Neural cell (in vitro differentiated cells): ENCODE measurements at regions not wholly inside any gene's neighbourhood (a gene's known extent, or its start where the extent isn't known, plus 50 kb on each side); places are given as distances from the start of the nearest gene placed in this dataset.
"Not testable (repeated sequence)": the region's sequence is repeated elsewhere in the genome, so short reads cannot be mapped to it uniquely, and the experiment has no call there.

Source experiments
- CTCF ChIP-seq: fragments of 450-650 bp; IDR thresholded peaks from 2 replicates; pipeline ENCODE4 v1.5.1; 2014; ENCODE audit warnings: antibody characterized with exemption, mild to moderate bottlenecking, moderate library complexity; ENCODE audit not compliant: poor library complexity, severe bottlenecking
- EP300 ChIP-seq: fragments of 450-650 bp; conservative IDR thresholded peaks from 2 replicates; pipeline ENCODE4 v1.6.1; 2014; ENCODE audit warnings: antibody characterized with exemption, mild to moderate bottlenecking, moderate library complexity; ENCODE audit not compliant: poor library complexity, severe bottlenecking
- EZH2 ChIP-seq: fragments of 200-600, 300-800 bp; shearing (Covaris generic), sonication (generic); IDR thresholded peaks from 2 replicates; pipeline ENCODE4 v1.6.1; 2014; ENCODE audit warnings: antibody characterized with exemption, low read length, borderline replicate concordance, mild to moderate bottlenecking; ENCODE audit not compliant: insufficient read depth, poor library complexity, severe bottlenecking
- REST ChIP-seq: IDR thresholded peaks from 2 replicates; pipeline ENCODE4 v1.6.1; 2012; ENCODE audit warnings: borderline replicate concordance

GRCh38 chr4:127379948-127380347 lies 252.8 kb upstream of the INTU start:
- TF ChIP-seq CTCF, EP300, REST, EZH2: not testable (repeated sequence)
